Endothelial cell of umbilical vein (primary cell): ENCODE measurements at regions not wholly inside any gene's neighbourhood (a gene's known extent, or its start where the extent isn't known, plus 50 kb on each side); places are given as distances from the start of the nearest gene placed in this dataset.

ENCODE experiments used
- BruUV-seq: library from RNA; stranded (reverse); fragments of 400-500 nt; replicated peaks from 2 replicates; lab custom pipeline; 2021; lab: Mats Ljungman, UMichigan
- CTCF ChIA-PET: fragments of 300-600, 350-600 bp; sonication (Branson Sonifier 250); formaldehyde crosslinking; loops from one replicate; lab custom pipeline; 2021; ENCODE audit warnings: antibody characterized with exemption, inconsistent platforms; lab: Charles Lee
- POLR2A ChIA-PET: fragments of 300-600, 350-600 bp; sonication (Branson Sonifier 250); formaldehyde crosslinking; loops from one replicate; lab custom pipeline; 2021; ENCODE audit warnings: antibody characterized with exemption, inconsistent platforms; lab: Charles Lee
- DNase-seq: peaks from one replicate; pipeline ENCODE4 v3.0.0-alpha.2; 2011; ENCODE audit warnings: low read depth, low spot score
- FAIRE-seq: peaks from 2 replicates; lab custom pipeline; 2011; peaks lifted over from hg19 to GRCh38; lab: Jason Lieb, UNC
- H2AFZ ChIP-seq: 2 replicates; pipeline ENCODE4 v1.6.0; 2012; ENCODE audit warnings: low read depth, low read length, control low read depth, inconsistent platforms
- H3K27ac ChIP-seq: 2 replicates; pipeline ENCODE4 v1.5.1; 2011; ENCODE audit warnings: low read depth, mild to moderate bottlenecking, control low read depth, low read length, moderate library complexity; ENCODE audit not compliant: insufficient read depth
- H3K27me3 ChIP-seq, 2 experiments: 2 replicates each; pipeline versions ENCODE4 v1.6.0 to v1.6.1; 2011; ENCODE audit warnings: low read length in 2 of 2, mixed read lengths in 1 of 2; ENCODE audit not compliant: control insufficient read depth in 2 of 2, insufficient read depth in 2 of 2
- H3K36me3 ChIP-seq, 2 experiments: 2 replicates in 1 of 2; 3 replicates in 1 of 2; pipeline ENCODE4 v1.5.1; 2011; ENCODE audit warnings: low read length in 2 of 2, mild to moderate bottlenecking in 1 of 2, moderate library complexity in 1 of 2; ENCODE audit not compliant: control insufficient read depth in 2 of 2, insufficient read depth in 2 of 2; ENCODE audit errors: extremely low read depth in 1 of 2
- H3K4me1 ChIP-seq: 3 replicates; pipeline ENCODE4 v1.5.1; 2011; ENCODE audit warnings: mild to moderate bottlenecking, low read length; ENCODE audit not compliant: control insufficient read depth, insufficient read depth; ENCODE audit errors: extremely low read depth
- H3K4me2 ChIP-seq: 2 replicates; pipeline ENCODE4 v1.6.1; 2011; ENCODE audit warnings: low read length, control low read depth, mixed read lengths; ENCODE audit not compliant: insufficient read depth
- H3K4me3 ChIP-seq, 3 experiments: fragments of 200-600 bp in 1 of 3; sonication (generic), shearing (Covaris generic) in 1 of 3; replicated peaks in 1 of 3; 2 replicates each; pipeline ENCODE4 v1.5.1; 2011 to 2016; ENCODE audit warnings: control low read depth in 3 of 3, low read length in 3 of 3, mild to moderate bottlenecking in 2 of 3, inconsistent platforms in 1 of 3, low read depth in 1 of 3, moderate library complexity in 1 of 3; ENCODE audit not compliant: insufficient read depth in 1 of 3
- H3K79me2 ChIP-seq: 2 replicates; pipeline ENCODE4 v1.6.0; 2012; ENCODE audit warnings: low read length, inconsistent platforms; ENCODE audit not compliant: control insufficient read depth, insufficient read depth
- H3K9ac ChIP-seq: replicated peaks from 2 replicates; pipeline ENCODE3; 2011; ENCODE audit warnings: low read length, control low read depth; ENCODE audit not compliant: insufficient read depth; ENCODE audit errors: extremely low read depth
- H3K9me1 ChIP-seq: replicated peaks from 3 replicates; pipeline ENCODE4 v1.6.0; 2011; ENCODE audit warnings: mild to moderate bottlenecking, low read length; ENCODE audit not compliant: control insufficient read depth, insufficient read depth; ENCODE audit errors: extremely low read depth
- H3K9me3 ChIP-seq: replicated peaks from 2 replicates; pipeline ENCODE4 v1.5.1; 2012; ENCODE audit warnings: low read length, inconsistent platforms; ENCODE audit not compliant: control insufficient read depth, insufficient read depth
- H4K20me1 ChIP-seq: replicated peaks from 2 replicates; pipeline ENCODE3; 2011; ENCODE audit warnings: mild to moderate bottlenecking, low read length; ENCODE audit not compliant: control insufficient read depth, insufficient read depth; ENCODE audit errors: extremely low read depth
- CTCF ChIP-seq, 2 donors: IDR thresholded peaks; 1 replicate in 1 of 2; 2 replicates in 1 of 2; pipeline ENCODE4 v1.5.1; 2011; ENCODE audit warnings: low read length in 2 of 2, mild to moderate bottlenecking in 2 of 2, moderate library complexity in 2 of 2, control low read depth in 1 of 2, inconsistent platforms in 1 of 2, low read depth in 1 of 2; ENCODE audit not compliant: insufficient read depth in 1 of 2; ENCODE audit errors: extremely low read depth in 1 of 2
- EZH2 ChIP-seq: IDR thresholded peaks from 2 replicates; pipeline ENCODE4 v1.6.1; 2012; ENCODE audit warnings: borderline replicate concordance, low read depth, mild to moderate bottlenecking, moderate library complexity, low read length, inconsistent platforms; ENCODE audit not compliant: severe bottlenecking
- FOS ChIP-seq: IDR thresholded peaks from 2 replicates; pipeline ENCODE4 v1.6.1; 2011; ENCODE audit warnings: mild to moderate bottlenecking, low read length, moderate library complexity, borderline replicate concordance; ENCODE audit not compliant: insufficient read depth
- GATA2 ChIP-seq: IDR thresholded peaks from 2 replicates; pipeline ENCODE4 v1.7.0; 2011; ENCODE audit warnings: low read depth, mild to moderate bottlenecking, moderate library complexity, mixed read lengths, low read length; ENCODE audit not compliant: insufficient read length, insufficient read depth
- JUN ChIP-seq: IDR thresholded peaks from 2 replicates; pipeline ENCODE4 v1.6.1; 2011; ENCODE audit warnings: borderline replicate concordance, low read depth; ENCODE audit not compliant: insufficient read length, insufficient read depth
- MYC ChIP-seq: IDR thresholded peaks from one replicate; pipeline ENCODE4 v1.6.1; 2011; ENCODE audit warnings: mild to moderate bottlenecking, low read depth, low read length
- POLR2A ChIP-seq: IDR thresholded peaks from 2 replicates; pipeline ENCODE4 v1.6.1; 2012; ENCODE audit warnings: low read depth, mild to moderate bottlenecking, control low read depth, low read length
- POLR2AphosphoS5 ChIP-seq: IDR thresholded peaks from 2 replicates; pipeline ENCODE4 v1.6.1; 2012; ENCODE audit warnings: low read depth, mild to moderate bottlenecking, control low read depth, low read length, moderate library complexity; ENCODE audit not compliant: insufficient read depth
- dilution Hi-C: fragments of 300-500 bp; cut with MboI; formaldehyde crosslinking; loops from one replicate; pipeline ENCODE4 v1.15.0; 2019; ENCODE audit warnings: low sequenced_read_pairs; ENCODE audit not compliant: extremely low pct_ligation_motif_present
- intact Hi-C: fragments of 100-400 bp; cut with micrococcal nuclease; formaldehyde crosslinking; loops from one replicate; pipeline ENCODE4 v1.10.0; 2022
- TF ChIP-seq, protein P1 (sequence below): IDR thresholded peaks from 2 replicates; pipeline ENCODE4 v1.6.1; 2011; ENCODE audit not compliant: insufficient read depth, insufficient read length

DNA sequence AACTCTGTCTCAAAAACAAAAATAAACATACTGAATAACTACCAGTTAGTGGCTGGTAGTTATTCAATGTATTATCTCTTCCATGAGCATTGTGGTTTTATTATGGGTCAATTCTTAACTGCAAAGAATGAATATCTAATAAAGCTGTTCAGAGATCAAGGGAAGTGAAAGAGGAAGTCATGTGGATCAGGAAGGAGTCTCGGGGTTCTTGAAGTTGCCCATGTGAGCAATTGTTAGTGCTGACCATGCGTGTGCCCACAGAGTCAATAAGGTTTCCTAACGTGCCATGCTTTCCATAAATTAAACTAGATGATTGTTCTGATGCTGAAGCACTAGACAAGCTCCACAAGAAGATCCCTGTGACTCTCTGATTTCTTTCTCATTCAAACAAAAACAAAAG is 136.5 kb upstream of the CPSF6 start:
- no peak for TF ChIP-seq JUN
- TF ChIP-seq POLR2AphosphoS5 = no peak
- TF ChIP-seq, protein P1, sequence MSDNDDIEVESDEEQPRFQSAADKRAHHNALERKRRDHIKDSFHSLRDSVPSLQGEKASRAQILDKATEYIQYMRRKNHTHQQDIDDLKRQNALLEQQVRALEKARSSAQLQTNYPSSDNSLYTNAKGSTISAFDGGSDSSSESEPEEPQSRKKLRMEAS = no peak
- TF ChIP-seq CTCF (IDR thresholded peaks at IDR 0.05; ENCODE audit: extremely low read depth in 1 of 2, insufficient read depth in 1 of 2, low read depth in 1 of 2, low read length in 2 of 2) = no peak
- TF ChIP-seq FOS = no peak
- no peak for TF ChIP-seq EZH2
- no peak for TF ChIP-seq GATA2
- no peak for TF ChIP-seq POLR2A
- TF ChIP-seq MYC = no peak
- H3K27me3 ChIP-seq = peaks cover 6 to 24% of the 10 kb centered on the region in 2 experiments
- ChIA-PET POLR2A (no interaction called here), CTCF (interaction anchor here (0.8 to 1.4 kb wide), 3 partner anchors 9 to 25 kb away, joined by 3 to 5 read pairs (median 3); no protein-coding TSS in a partner anchor)
- H3K36me3 ChIP-seq = no peaks in the 10 kb centered on the region
- H3K4me2 ChIP-seq = no peak overlapping the region
- no peak overlapping the region for H3K9ac ChIP-seq
- H2AFZ ChIP-seq = no peak overlapping the region
- H3K27ac ChIP-seq = no peak overlapping the region
- H3K79me2 ChIP-seq = no peaks in the 10 kb centered on the region
- intact Hi-C loops = no loop called here
- DNase-seq (no peak), FAIRE-seq (no peak)
- H3K9me1 ChIP-seq = no peaks in the 10 kb centered on the region
- H4K20me1 ChIP-seq = no peaks in the 10 kb centered on the region
- BruUV-seq = no TSS peak
- H3K4me1 ChIP-seq = peaks cover 6% of the 10 kb centered on the region
- no peak overlapping the region for H3K4me3 ChIP-seq
- H3K9me3 ChIP-seq = no peaks in the 10 kb centered on the region
- dilution Hi-C loops = no loop called here
